ENCODE measurements at regions not wholly inside any gene's neighbourhood (a gene's known extent, or its start where the extent isn't known, plus 50 kb on each side); places are given as distances from the start of the nearest gene placed in this dataset.
"Not testable (repeated sequence)": the region's sequence is repeated elsewhere in the genome, so short reads cannot be mapped to it uniquely, and the experiment has no call there.

- no peak for DNase-seq
Observed at GRCh38 chr6:98041921-98042320, 758.9 kb upstream of the MMS22L start.

- DNase-seq: no peak
Observed at GRCh38 chr6:98044151-98044561, 761.1 kb upstream of the MMS22L start.

- DNase-seq: no peak
Observed at GRCh38 chr6:98044791-98045470, 761.9 kb upstream of the MMS22L start.

- no peak for DNase-seq
Observed at GRCh38 chr6:98047164-98047563, 764.1 kb upstream of the MMS22L start.

DNA sequence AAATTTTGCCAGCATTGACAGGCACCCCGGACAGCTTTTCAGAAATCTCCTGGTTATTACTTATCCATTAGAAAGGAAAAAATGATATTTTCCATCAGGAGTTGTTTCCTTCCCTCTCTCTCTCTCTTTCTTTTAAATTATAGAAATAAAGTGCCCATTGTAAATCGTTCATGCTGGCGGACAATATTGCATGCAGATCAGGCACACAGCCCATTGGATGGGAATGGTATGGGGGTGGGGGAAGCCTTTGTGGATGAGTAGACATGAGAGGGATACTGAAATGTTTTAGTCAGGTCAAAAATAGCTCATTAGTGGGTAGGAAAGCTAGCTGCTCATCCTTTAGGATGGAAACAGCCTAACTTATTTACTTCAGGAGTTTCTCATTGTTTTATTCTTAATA is 764.9 kb upstream of the MMS22L start:
- DNase-seq: no peak

DNA sequence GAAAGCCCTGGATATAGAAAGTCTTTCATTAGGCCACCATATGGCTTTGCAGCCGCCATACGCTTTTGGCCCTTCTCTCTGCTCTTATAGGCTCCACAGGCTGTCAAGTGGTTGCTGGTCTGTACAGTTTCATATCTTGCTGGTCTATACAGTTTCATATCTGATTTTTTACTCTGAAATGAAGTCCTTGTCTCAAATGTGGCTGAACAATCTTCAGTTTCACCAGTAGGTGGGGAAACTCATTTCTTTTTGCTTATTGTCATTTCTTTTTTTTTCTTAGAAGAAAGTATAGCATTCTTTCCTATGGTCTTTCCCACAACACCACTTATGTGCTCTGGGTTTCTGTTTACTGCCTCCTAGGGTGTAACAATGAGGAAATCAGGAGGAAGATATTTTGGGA is 771.4 kb upstream of the MMS22L start:
- no peak for DNase-seq

DNA sequence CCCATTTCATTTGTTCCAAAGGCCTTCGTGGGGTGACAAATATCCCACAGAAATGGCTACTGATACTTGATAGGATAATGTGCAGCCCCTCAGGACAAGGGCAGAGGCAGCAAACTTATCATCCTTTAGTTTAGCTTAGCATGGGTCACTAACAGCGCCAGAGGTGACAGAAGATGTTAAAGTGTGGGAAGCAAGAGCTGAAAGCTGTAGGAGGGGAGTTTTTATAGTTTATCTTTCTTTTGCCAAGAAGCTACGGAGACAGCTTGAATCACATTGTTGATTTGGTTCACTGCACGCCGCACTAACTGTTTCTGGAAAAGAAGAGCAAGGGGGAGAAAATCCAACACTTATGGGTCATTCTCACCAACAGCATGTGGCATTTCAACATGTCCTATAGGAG is 773.9 kb upstream of the MMS22L start:
- no peak for DNase-seq

DNA sequence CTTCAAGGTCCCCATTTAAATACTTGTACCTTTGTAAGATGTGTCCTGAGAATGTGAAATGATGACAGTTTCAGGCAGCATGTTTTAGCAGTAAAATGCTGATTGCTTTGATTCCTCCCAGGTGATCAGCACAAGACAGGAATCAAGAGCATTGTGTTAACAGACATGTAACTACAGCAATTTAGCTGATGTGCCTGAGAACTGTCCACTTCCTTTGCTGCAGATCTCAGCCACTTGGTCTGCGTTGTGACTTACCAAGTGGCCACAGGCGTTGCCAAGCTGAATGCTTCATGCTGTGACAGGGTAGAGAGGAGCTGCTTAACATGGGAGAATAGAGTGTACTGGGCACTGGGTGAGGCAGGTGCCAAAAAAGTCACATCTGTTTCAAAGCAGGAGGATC is 767.0 kb upstream of the POU3F2 start:
- DNase-seq: no peak

DNA sequence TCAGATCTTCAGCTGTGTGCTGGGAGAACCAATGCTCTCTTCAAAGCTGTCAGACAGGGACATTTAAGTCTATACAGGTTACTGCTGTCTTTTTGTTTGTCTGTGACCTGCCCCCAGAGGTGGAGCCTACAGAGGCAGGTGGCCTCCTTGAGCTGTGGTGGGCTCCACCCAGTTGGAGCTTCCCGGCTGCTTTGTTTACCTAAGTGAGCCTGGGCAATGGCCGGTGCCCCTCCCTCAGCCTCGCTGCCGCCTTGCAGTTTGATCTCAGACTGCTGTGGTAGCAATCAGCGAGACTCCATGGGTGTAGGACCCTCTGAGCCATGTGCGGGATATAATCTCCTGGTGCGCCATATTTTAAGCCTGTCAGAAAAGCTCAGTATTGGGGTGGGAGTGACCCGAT is 745.8 kb upstream of the POU3F2 start:
- not testable (repeated sequence) for DNase-seq

- DNase-seq: no peak
Observed at GRCh38 chr6:98092331-98092730, 742.0 kb upstream of the POU3F2 start.

GRCh38 chr6:98094696-98095095 is 739.7 kb upstream of the POU3F2 start:
- no peak for DNase-seq

DNA sequence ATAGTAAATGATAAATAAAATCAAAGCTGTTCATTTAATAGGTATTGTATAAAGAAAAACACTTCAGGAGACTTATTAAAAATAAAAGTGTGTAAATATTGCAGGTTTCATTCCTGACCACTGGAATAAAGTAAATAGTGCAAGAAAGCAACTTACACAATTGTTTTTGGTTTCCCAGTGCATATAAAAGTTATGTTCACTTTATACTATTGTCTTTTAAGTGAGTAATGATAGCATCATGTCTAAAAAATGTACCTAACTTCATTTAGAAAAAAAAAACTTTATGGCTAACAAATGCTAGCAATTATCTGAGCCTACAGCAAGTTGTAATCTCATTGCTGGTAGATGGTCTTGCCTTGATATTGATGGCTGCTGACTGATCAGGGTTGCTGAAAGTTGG is 726.6 kb upstream of the POU3F2 start:
- no peak for DNase-seq

DNA sequence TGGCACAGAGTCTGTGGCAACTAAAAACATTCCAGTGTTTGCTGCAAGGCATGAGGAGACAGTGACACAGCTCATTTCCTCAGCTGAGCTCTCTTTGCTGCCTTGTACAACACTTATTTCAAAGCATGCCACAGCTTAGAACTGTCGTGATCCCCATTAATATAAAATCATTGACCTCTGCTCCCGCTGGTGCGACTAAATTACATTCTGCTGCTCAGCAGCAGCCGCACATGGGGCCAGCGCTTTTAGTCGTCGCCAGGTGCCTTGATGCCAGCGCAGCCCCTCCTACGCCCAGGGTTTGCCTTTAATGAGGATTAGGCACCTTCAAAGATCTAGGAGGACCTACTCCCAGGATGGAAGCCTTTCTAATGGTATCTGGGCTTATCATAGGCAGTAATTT is 717.9 kb upstream of the POU3F2 start:
- DNase-seq: no peak

- no peak for DNase-seq
Observed at GRCh38 chr6:98117068-98117467, 717.3 kb upstream of the POU3F2 start.

DNA sequence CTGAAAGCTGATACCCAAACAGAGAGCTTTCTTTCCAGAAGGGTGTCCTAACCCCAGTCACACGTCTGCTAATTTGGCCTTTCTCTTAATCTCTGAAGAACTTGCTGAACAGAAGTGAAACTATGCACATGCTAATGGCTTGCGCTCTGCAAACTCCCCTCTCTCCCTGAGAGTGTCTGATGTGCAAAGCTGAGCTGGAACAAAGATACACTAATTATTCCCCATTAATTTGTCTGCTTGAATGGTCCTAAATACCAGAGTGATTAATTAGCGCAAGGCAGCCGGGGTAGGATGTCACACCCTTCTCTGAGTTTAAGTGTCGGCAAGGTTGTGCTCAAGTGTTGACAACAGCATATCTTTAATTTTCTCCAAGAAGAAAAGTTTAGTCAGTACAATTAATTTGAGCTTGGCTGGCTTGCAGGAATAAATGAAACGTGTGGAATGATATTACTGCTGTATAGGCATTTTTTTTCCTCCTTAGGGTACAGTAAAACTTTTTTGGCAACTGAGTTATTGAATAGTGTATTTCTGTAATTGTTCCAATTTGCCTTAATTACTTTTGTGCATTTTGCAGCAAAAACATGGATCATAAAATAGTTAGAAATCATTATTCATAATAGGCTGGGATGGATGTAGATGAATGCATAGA is 715.9 kb upstream of the POU3F2 start:
- DNase-seq: no peak

- no peak for DNase-seq
Observed at GRCh38 chr6:98124171-98124570, 710.2 kb upstream of the POU3F2 start.

DNA sequence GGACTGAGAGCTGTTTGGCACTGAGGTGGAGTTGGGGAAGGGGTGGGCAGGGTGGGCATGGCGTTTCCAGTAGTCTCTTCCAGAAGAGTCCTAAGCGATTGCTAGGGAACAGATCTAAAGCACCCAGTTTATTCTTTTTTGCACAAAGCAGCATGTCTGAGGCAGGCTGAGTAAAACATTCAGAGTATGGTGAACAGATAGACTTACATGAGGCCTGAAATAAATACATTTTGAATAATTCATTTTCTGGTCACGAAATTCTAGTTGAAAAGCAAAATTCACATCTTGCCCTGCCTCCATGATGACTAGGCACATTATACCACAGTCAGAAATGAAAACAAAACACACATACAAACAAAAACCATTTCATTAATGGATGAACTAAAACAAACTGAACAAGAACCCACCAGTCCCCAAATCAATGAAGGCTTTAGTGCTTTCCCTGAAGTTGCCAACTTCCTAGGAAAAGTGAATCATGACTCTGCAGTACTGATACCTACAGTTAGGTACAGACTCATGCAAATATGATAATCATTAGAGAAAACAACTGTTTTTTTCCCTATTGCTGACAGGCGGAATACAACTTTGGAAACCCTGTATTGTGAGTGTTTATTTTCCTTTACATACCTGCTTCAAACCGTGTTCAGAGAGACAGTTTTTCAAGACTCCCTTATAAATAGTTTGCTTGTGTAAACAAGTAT is 702.9 kb upstream of the POU3F2 start:
- no peak for DNase-seq

DNA sequence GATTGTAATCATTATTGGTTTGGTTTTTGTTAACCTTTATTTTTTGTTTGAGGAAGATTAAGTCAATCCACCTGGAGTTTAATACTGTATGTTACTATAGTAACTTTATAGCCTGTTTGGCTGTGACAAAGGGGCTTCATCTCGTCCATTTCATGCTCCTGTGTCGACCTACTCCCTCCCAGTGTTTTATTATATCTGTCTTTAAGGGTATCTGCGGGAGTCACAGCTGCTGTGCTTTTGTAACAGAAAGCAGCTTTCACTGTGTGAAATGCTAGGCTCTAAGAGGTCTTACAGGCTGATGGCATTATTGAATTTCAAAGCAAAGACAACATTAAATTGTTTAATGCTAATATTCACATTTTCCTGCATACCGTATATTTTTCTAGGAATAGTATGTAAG is 698.0 kb upstream of the POU3F2 start:
- DNase-seq: no peak

DNA sequence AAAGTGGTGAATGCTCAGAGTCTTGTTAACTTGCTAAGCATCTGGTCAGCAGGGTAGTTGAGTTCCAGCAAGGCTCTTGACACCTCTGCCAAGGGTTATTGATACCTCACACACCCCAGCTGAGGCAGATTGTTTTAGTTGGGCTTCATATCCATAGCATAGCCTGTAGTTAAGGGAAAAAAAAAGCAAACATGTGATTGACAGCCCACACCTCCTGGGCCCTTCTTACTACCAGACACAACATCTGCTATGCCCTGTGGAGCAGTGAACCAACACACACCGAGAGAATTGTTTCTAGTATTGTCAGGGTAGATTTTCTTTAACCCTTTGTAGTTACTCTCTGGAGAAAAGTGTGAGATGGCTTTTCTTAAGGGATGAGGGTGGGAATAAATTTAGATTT is 697.0 kb upstream of the POU3F2 start:
- DNase-seq: no peak

DNA sequence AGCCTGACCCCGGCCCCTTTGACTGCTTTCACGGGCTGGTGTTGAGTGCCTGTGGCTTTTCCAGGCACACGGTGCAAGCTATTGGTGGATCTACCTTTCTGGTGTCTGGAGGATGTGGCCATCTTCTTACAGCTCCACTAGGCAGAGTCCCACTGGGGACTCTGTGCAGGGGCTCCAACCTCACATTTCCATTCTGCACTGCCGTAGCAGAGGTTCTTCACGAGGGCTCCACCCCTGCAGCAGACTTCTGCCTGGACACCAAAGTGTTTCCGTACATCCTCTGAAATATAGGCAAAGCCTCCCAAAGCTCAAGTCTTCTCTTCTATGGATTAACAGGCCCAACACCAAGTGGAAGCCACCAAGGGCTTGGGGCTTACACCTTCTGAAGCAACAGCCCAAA is 691.5 kb upstream of the POU3F2 start:
- DNase-seq: no peak

DNA sequence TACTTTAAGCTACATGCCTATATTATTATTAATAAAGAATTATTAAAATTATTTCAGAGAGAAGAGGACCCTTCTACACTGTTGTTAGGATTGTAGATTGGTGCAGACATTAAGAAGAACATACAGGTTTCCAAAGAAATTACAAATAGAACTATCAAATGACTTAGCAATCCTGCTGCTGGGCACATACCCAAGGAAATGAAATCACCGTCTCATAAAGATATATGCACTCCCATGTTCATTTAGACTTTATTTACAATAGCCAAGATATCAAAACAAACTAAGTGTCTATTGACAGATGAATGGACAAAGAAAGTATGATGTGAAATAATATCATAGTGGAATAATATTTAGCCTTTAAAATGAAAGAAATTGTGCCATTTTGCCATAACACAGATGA is 687.7 kb upstream of the POU3F2 start:
- DNase-seq: no peak

DNA sequence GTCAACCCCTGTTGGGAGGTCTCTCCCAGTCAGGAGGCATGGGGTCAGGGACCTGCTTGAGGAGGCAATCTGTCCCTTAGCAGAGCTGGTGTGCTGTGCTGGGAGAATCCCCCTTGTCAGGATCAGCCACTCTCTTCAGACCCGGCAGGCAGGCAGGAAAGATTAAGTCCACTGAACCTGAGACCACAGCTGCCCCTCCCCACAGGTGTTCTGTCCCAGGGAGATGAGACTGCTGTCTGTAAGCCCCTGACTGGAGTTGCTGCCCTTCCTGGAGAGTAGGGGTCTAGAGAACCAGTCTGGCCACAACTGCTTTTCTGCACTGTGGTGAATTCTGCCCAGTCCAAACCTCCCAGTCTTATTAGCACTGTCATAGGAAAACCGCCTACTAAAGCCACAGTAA is 677.8 kb upstream of the POU3F2 start:
- no peak for DNase-seq

DNA sequence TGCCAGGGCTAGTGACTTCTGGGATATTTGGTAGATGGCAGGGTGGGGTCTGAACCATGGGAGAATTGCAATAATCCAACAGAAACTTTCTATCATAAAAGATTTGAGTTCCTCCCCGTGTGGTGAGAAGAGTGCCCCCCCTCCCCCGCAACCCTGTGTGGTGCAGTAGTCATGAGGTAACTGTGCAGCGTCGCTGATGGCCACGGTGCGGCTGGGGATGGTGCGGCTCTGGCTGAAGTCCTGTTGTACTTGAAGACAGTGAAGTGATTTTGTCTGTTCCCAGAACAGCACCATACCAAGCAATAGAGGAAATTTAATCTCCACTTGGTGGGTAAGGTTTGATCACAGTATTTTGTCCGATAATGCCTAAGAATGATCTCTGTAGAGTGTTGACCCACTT is 654.8 kb upstream of the POU3F2 start:
- no peak for DNase-seq

DNA sequence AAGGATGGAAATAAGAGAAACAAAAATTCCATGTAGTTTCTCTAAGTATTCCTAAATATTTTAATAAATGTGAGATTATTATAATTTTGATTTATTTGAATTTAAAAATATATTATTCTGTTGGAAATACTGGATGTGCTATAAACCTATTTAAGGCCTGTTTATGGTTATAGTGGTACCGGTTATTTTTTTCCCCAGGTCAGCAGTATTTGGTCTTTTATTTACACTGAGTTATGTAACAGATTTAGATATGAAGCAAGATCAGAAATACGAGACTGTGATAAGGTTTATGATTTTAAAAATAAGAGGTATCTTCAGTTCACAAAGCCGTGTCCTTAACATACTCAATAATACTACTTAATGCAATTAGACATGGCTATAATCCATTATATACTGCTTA is 634.3 kb upstream of the POU3F2 start:
- no peak for DNase-seq
